ENCODE measurements at regions not wholly inside any gene's neighbourhood (a gene's known extent, or its start where the extent isn't known, plus 50 kb on each side); places are given as distances from the start of the nearest gene placed in this dataset.

DNA sequence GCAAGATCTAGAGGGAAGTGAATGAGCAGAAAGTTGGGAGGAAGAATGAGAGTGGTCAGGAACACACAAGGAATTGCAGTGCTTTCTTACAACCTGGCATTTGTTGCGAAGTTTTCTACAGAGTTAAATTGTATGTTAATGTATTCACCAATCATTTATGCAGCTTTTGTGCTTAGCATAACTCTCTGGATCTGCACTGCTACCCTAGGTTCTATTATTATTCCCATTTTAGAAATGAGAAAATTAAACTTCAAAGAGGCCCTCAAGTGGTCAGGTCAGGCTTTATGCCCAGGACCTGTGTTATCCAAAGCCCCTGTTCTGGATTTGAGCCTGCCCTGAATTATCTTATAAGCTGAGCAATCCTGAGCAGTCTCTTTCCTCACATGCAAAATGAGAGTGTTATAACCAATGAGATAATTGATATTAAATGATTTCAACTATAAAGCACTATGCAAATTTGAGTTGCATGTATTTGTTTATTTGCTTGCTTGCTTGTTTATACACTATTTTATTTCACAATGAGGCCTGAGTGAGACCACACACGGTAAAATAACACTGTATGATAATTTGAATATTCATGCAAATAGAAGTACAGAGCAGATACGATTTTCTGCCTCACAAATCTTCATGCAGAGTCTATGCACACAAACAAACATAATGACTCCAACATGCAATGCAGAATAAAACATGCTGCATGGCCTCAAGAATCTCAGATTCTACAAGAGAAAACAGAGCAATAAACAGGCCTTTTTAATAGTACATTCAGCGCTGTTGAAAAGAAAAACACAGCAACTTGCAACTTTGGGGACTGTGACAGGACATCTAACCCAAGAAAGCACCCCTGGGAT, 323.0 kb downstream of the PLPP3 start:
- no peak overlapping the region for H3K27ac ChIP-seq
- TF ChIP-seq, protein P1, sequence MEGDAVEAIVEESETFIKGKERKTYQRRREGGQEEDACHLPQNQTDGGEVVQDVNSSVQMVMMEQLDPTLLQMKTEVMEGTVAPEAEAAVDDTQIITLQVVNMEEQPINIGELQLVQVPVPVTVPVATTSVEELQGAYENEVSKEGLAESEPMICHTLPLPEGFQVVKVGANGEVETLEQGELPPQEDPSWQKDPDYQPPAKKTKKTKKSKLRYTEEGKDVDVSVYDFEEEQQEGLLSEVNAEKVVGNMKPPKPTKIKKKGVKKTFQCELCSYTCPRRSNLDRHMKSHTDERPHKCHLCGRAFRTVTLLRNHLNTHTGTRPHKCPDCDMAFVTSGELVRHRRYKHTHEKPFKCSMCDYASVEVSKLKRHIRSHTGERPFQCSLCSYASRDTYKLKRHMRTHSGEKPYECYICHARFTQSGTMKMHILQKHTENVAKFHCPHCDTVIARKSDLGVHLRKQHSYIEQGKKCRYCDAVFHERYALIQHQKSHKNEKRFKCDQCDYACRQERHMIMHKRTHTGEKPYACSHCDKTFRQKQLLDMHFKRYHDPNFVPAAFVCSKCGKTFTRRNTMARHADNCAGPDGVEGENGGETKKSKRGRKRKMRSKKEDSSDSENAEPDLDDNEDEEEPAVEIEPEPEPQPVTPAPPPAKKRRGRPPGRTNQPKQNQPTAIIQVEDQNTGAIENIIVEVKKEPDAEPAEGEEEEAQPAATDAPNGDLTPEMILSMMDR (IDR thresholded peaks at IDR 0.05) = no peak

DNA sequence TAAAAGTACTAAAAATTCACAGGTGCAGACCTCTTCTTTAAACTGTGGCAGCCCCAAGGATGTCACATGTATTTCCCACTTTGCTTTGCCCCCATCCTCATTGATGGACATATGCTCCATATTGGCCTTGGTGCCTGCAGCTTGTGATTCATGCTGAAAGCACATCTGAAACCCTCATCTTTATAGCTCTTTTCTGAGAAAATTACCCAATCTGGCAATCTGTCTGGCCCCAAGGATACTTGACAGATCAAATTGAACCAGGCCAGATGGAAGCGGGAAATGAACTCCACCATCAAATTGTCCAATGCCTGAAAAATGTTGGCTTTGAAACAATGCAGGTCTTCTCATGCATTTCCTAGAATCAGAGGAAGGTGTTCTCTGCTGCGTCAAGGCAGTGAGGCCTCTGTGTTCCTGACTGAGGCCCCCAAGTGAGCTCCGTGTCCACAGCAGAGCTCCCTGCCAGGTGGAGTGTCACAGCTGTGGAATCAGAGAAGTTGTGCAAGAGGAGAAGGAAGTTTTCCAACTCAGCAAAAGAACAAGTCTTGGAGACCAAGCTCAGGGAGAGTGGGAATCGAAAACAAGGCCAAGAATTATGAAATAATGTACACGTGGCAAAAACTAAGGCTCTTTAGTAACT, 323.7 kb downstream of the PLPP3 start:
- H3K9me3 ChIP-seq = peaks cover 0 to 9% of the 10 kb centered on the region in 2 donors
- DNase-seq (ENCODE audit: low spot score) = peak; percentile 91
- peaks cover 0 to 18% of the 10 kb centered on the region in 2 donors for H3K4me1 ChIP-seq
- H3K4me3 ChIP-seq = no peak overlapping the region
- TF ChIP-seq, protein P1 (IDR thresholded peaks at IDR 0.05) = no peak
- peak overlapping the region in 1 of 2 donors; percentile 56 for H3K27ac ChIP-seq
- no peaks in the 10 kb centered on the region for H3K36me3 ChIP-seq
- H3K27me3 ChIP-seq = no peaks in the 10 kb centered on the region

More for the DNA sequence above, 323.0 kb downstream of the PLPP3 start:
- Histone ChIP-seq H3K4me1 (peaks cover 0 to 18% of the 10 kb centered on the region in 2 donors), H3K9me3 (peaks cover 0 to 9% of the 10 kb centered on the region in 2 donors), H3K4me3 (no peak overlapping the region), H3K36me3 (no peaks in the 10 kb centered on the region), H3K27me3 (no peaks in the 10 kb centered on the region)
- DNase-seq (ENCODE audit: low spot score) = no peak

DNA sequence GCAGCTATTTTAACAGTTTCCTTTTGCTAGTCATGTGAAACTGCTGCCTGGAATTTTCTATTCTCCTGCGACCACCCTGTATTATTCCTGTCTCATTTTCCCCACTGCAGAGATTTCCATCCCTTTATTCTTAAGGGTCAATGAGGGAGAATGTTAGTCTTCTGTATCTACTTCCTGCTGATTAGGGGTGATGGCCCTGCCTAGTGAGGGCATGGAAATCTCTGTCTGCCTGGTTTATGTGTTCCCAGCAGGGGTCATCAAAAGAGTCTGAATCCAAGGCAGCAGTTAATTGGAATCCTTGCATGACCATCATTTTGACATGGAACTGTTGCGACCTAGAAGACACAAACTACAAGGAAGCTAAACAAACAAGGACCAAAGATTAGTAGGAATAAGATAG, 325.2 kb downstream of the PLPP3 start:
- Histone ChIP-seq H3K4me3 (no peak overlapping the region), H3K36me3 (no peaks in the 10 kb centered on the region), H3K27me3 (no peaks in the 10 kb centered on the region), H3K9me3 (no peaks in the 10 kb centered on the region), H3K4me1 (peaks cover 0 to 18% of the 10 kb centered on the region in 2 donors), H3K27ac (no peak overlapping the region)
- TF ChIP-seq, protein P1 (IDR thresholded peaks at IDR 0.05) = no peak
- DNase-seq (ENCODE audit: low spot score) = no peak

DNA sequence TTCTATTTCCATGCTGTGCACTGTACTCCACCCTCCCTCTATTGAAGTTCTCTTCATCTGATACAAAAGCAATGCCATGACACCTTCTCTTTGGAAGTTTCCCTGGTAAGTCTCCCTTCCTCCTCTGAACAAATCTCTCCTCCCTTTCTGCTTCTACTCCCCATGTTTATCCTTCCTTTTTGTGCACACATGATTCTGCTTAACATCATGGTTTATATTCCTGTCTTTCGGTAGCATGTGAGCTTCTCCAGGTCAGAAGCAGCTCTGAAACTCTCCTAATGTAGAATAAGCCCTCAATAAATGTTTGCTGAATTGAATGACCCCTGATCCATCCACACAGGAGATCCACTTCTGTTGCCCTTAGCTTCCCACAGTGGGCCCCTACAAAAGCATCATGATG, 328.6 kb downstream of the PLPP3 start:
- Histone ChIP-seq H3K4me1 (no peaks in the 10 kb centered on the region), H3K27ac (no peak overlapping the region), H3K4me3 (no peak overlapping the region), H3K27me3 (no peaks in the 10 kb centered on the region), H3K36me3 (no peaks in the 10 kb centered on the region), H3K9me3 (no peaks in the 10 kb centered on the region)
- no peak for DNase-seq (ENCODE audit: low spot score)
- TF ChIP-seq, protein P1 (IDR thresholded peaks at IDR 0.05) = no peak

DNA sequence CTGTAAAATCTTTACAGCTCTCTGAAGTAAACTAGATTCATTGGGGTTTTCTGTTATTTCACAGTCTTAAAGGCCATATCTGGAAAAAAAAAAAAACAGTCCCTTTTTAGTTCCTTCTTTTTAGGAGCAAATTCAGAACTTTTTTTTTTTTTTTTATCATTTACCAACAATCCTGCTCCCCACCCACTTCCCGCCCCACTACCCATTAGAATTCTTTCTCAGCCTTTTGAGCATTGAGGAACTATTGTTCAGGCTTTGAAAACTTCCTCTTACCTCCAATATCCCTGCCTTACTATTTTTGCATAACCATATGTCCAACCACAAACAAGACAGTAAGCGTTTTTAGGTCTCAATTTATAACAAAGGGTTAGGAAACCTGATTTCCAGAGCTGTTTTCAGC, 330.1 kb downstream of the PLPP3 start:
- no peak overlapping the region for H3K27ac ChIP-seq
- TF ChIP-seq, protein P1 (IDR thresholded peaks at IDR 0.05) = no peak
- H3K4me1 ChIP-seq = no peaks in the 10 kb centered on the region
- DNase-seq (ENCODE audit: low spot score) = no peak
- H3K36me3 ChIP-seq = no peaks in the 10 kb centered on the region
- no peaks in the 10 kb centered on the region for H3K27me3 ChIP-seq
- no peaks in the 10 kb centered on the region for H3K9me3 ChIP-seq
- no peak overlapping the region for H3K4me3 ChIP-seq
